Right lung (tissue), 2 donors: ENCODE measurements at regions not wholly inside any gene's neighbourhood (a gene's known extent, or its start where the extent isn't known, plus 50 kb on each side); places are given as distances from the start of the nearest gene placed in this dataset.
"Not testable (repeated sequence)": the region's sequence is repeated elsewhere in the genome, so short reads cannot be mapped to it uniquely, and the experiment has no call there.

Experiments used
- DNase-seq, 2 donors: peaks; one replicate each; pipeline ENCODE4 v3.0.0-alpha.2; 2013

DNA sequence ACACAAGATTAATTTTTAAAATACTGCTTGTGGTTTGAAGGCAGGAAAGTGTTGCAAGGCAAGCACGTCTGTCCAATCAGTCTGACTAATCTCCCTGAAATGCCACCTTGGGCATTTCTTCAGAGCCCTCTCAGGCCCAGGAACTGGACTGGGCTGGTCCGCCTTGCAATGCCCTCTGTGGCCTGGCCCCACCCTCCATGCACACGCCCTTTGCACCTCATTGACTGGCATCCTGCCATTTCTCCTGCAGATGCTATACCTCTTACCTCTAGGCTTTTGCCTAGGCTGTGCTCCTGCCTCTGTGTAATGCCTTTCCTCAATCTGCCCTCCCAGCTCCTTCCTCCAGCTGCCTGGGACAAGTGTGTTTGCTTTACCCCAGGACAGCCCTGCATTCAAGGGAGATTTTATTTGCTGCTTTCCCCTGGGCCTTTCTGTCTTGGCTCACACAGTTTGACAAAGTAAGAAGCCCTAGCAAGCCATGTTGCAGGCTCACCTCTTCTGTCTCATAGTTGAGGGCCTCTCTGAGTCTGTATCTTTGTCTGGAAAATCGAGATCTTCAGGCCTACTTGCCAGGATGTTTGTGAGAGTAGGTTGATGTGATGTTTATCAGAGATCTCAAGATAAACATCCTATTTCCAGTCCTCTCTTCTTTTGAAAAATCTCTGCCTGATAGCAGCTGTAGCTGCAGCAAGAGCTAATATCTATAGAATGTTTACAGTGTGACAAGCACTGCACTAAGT, 149.2 kb upstream of the JUN start:
- DNase-seq = peak in 1 of 2 donors; percentile 41

DNA sequence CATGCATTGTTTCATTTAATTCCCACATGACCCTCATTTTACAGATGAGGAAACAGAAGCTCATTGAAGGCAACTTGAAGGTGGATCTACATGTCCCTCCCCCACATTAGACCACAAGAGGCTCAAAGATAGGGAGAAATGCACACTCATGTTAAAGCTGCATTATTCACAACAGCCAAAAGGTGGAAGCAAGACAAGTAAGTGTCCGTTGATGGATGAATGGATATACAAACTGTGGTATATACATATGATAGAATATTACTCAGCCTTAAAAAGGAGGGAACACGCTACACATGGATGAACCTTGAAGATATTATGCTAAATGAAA, 149.7 kb upstream of the JUN start:
- DNase-seq = no peak

DNA sequence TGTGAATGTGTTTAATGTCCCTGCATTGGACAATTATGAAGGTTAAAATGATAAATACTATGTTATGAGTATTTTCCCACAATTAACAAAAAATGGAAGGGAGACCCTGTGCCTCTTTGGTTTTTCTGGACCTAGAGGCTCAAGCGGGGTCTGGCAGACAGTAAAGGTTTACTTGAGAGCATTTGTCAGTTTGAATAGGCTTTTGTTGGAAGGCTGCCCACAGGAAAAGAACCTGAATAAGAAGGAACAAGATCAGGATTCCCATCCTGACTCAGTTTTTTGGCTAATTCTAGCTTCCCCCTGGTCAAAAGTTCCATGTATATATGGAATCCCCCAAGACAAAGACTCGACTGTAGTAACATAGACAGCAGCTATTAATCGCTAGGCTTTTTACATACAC, 150.9 kb upstream of the JUN start:
- DNase-seq = no peak

GRCh38 chr1:58936973-58937372, 153.1 kb upstream of the JUN start:
- DNase-seq = no peak

DNA sequence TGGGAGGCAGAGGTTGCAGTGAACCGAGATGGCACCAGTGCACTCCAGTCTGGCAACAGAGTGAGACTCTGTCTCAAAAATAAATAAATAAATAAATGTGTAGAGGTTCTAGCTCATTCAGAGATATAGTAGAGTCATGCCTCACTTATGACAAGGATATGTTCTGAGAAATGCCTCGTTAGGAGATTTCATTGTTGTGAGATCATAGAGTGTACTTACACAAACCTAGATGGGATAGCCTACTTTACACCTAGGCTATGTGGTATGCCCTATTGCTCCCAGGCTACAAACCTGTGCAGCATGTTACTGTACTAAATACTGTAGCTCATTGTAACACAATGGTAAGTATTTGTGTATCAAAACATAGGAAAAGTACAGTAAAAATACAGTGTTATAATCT, 155.3 kb upstream of the JUN start:
- DNase-seq = no peak

DNA sequence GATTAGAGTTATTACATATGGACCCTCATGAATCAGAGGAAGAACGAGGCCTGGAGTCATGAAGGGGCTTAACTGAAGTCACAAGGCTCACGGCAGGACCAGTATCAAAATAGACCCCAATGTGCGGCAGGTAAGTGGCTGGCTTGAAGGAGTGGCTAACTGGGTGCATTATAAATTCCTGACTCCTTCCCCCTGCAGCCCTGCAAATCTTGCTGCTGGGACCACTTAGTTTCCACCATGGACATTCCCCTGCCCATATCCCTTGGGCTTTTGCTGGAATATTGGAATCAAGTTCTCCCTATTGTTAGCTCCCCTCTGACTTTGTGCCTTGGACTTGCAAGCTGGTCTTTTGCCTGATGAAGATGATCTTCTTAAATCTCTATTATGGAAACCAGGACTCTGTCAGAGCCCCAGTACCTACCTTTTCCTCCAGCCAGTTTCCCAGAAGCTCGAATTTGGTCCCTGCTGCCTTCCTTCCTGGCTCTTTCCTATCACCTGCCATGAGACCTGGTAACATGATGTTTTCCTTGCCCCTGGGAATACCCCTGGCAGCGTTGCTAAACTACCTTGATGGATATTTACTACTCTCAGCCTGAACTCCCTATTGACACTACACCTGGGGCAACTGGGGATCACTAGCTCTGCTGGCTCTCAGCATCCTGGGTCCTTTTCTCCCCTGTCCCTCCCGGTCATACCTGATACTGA, 156.0 kb upstream of the JUN start:
- DNase-seq = no peak

- no peak for DNase-seq
Observed at GRCh38 chr1:58941471-58942289, 157.8 kb upstream of the JUN start.

GRCh38 chr1:58942759-58943191, 158.9 kb upstream of the JUN start:
- DNase-seq = peak in 1 of 2 donors; percentile 13

GRCh38 chr1:58943776-58944175, 159.9 kb upstream of the JUN start:
- no peak for DNase-seq

DNA sequence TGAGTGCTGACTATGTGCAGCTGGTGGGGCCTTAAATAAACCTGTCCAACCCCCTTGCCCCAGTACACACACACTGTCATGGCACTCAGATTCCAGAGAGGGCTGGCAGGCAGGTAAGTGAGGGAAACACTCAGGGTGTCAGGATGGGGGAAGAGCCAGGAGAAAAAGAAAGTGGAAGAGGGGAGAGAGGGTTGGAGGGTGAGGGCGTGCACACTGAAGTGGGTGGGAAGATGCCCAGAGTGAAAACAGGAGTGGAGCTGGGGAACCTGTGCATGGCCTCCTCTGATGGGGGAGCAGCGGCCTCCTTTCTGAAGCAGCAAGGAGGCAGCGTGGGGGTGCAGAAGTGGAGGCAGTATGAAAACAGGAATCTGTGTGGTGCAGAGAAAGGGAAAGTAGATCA, 160.6 kb upstream of the JUN start:
- DNase-seq = no peak

GRCh38 chr1:58946390-58946789, 162.5 kb upstream of the JUN start:
- DNase-seq = no peak

DNA sequence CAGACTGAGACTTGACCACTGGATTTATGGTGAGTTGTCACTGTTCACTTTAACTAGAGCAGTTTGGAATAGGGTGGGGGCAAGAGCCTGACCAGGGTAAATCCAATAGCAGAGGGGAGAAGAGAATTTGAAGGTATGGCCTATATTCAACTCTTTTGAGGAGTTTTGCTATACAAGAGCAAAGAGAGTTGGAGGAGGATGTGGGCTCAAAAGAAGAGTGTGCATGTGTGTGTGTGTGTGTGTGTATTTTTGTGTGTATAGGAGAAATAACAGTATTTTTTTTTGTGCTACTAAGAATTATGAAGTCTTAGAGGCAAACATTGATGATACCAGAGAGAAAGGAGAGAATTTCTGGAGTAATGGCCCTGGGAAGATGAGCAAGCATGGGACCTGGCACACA, 164.8 kb upstream of the JUN start:
- no peak for DNase-seq

- no peak for DNase-seq
Observed at GRCh38 chr1:58949551-58950220, 165.8 kb upstream of the JUN start.

DNA sequence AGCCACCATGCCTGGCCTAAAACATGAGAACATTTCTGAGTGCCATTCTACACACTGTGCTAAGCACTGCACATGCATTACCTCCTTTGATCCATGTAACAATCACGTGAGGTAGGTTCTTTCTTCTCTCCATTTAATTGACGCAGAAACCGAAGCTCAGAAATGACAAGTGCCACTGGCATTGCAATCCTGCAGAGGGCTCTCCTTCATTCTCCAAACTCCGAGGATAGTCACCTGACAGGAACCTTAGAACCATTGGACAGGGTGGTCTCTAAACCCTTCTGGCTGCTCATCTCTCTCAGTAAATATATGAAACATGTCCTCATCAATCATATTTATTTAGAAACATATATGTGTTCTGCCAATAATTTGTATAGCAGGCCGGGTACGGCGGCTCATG, 167.1 kb upstream of the JUN start:
- no peak for DNase-seq

GRCh38 chr1:58953951-58954350, 170.1 kb upstream of the JUN start:
- not testable (repeated sequence) for DNase-seq

- not testable (repeated sequence) for DNase-seq
Observed at GRCh38 chr1:58963287-58963686, 179.4 kb upstream of the JUN start.

- DNase-seq = no peak
Observed at GRCh38 chr1:58964428-58964827, 180.6 kb upstream of the JUN start.

DNA sequence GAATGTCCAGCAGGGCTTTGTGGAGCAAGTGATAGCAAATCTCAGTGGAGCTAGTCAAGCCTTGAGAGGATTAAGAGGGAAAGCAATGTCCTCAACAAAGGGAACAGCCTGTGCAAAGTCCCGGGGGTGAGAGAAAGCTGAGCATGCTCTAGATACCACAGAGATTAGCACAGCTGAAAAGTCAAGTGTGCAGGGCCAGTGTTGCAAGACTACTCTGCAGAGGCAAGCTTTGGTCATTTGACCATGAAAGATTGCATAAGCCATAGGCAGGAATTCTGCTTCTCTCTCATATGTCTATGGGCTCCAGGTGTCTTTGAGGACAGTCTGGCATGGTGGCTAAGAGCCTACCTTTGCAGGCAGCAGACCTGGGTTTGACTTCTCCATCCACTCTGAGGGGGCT, 181.0 kb upstream of the JUN start:
- DNase-seq = no peak

- no peak for DNase-seq
Observed at GRCh38 chr1:58966103-58966916, 182.5 kb upstream of the JUN start.

GRCh38 chr1:58966917-58967740, 183.3 kb upstream of the JUN start:
- DNase-seq = no peak
